ENCODE measurements at regions not wholly inside any gene's neighbourhood (a gene's known extent, or its start where the extent isn't known, plus 50 kb on each side); places are given as distances from the start of the nearest gene placed in this dataset.

GRCh38 chr4:24417206-24417605 is 167.1 kb downstream of the DHX15 start:
- TF ChIP-seq PATZ1 (CRISPR knock-in tag; IDR thresholded peaks at IDR 0.05; ENCODE audit: borderline replicate concordance) (no peak), CSDC2 (CRISPR knock-in tag; IDR thresholded peaks at IDR 0.05) (no peak), ESRRG (CRISPR knock-in tag; IDR thresholded peaks at IDR 0.05) (no peak), TOX (CRISPR knock-in tag; IDR thresholded peaks at IDR 0.05; ENCODE audit: borderline replicate concordance) (no peak), TCF4 (CRISPR knock-in tag; IDR thresholded peaks at IDR 0.05; ENCODE audit: borderline replicate concordance) (no peak), TSHZ2 (CRISPR knock-in tag; IDR thresholded peaks at IDR 0.05) (no peak), ZFP3 (CRISPR knock-in tag; IDR thresholded peaks at IDR 0.05) (no peak), RARB (CRISPR knock-in tag; IDR thresholded peaks at IDR 0.05) (no peak), ZC3H10 (CRISPR knock-in tag; IDR thresholded peaks at IDR 0.05) (no peak), ZFP30 (CRISPR knock-in tag; IDR thresholded peaks at IDR 0.05) (no peak), SNAI2 (CRISPR knock-in tag; IDR thresholded peaks at IDR 0.05) (no peak), ISL1 (CRISPR knock-in tag; IDR thresholded peaks at IDR 0.05) (no peak)
- TF ChIP-seq, protein P1, sequence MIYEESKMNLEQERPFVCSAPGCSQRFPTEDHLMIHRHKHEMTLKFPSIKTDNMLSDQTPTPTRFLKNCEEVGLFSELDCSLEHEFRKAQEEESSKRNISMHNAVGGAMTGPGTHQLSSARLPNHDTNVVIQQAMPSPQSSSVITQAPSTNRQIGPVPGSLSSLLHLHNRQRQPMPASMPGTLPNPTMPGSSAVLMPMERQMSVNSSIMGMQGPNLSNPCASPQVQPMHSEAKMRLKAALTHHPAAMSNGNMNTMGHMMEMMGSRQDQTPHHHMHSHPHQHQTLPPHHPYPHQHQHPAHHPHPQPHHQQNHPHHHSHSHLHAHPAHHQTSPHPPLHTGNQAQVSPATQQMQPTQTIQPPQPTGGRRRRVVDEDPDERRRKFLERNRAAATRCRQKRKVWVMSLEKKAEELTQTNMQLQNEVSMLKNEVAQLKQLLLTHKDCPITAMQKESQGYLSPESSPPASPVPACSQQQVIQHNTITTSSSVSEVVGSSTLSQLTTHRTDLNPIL (CRISPR knock-in tag; IDR thresholded peaks at IDR 0.05; ENCODE audit: low read depth) = no peak
